ENCODE measurements at regions not wholly inside any gene's neighbourhood (a gene's known extent, or its start where the extent isn't known, plus 50 kb on each side); places are given as distances from the start of the nearest gene placed in this dataset.

- no peak for TF ChIP-seq CTCF (IDR thresholded peaks at IDR 0.05)
- DNase-seq (ENCODE audit: low spot score): no peak
- ATAC-seq (ENCODE audit: low FRiP score): no peak
These were observed 137.7 kb upstream of the LRFN2 start for GRCh38 chr6:40724886-40725285.

DNA sequence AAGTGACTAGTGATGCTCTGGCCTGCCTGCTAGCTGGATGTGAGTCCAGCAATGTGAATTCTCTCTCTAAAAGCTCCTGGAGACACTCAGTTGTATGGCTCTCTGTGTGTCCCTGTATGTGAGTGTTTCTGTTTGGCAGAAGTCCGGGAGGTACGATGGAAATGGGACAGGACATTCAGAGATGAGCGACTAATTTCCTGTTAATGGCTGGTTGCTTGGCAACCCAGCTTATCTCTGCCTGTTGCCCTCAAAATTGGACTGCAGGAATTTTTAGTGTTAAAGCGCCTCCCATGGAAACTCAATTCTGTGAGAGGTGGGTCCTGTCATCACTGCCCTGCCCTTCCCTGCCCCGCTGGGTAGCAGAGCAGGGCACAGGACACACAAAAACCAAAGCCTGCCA lies 136.8 kb upstream of the LRFN2 start:
- DNase-seq (ENCODE audit: low spot score): no peak
- no peak for ATAC-seq (ENCODE audit: low FRiP score)
- no peak for TF ChIP-seq CTCF (IDR thresholded peaks at IDR 0.05)

- ATAC-seq (ENCODE audit: low FRiP score) (no peak), DNase-seq (ENCODE audit: low spot score) (no peak)
- no peak for TF ChIP-seq CTCF (IDR thresholded peaks at IDR 0.05)
These were observed 135.5 kb upstream of the LRFN2 start for GRCh38 chr6:40722553-40723258.

DNA sequence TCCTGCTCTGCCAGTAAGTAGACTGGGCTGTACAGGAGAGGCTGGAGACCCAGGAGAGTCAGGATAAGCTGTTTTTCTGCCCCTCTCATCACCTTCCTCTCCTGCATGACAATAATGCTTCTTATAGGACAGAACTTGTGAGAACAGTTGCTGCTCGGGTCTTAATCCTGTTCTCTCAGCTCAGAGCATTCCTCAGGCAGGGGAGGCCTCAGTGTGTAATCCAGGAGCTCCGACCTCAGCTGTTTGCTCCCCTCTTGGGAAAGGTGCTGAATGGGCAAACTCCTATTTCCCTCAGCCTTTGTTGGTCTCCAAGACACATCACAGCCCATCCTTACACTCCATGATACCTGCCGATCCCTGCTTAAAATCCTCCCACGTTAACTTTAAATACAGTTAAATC lies 134.9 kb upstream of the LRFN2 start:
- DNase-seq (ENCODE audit: low spot score): no peak
- ATAC-seq (ENCODE audit: low FRiP score): no peak
- TF ChIP-seq CTCF (IDR thresholded peaks at IDR 0.05): no peak

GRCh38 chr6:40721271-40721952 lies 134.2 kb upstream of the LRFN2 start:
- no peak for TF ChIP-seq CTCF (IDR thresholded peaks at IDR 0.05)
- no peak for DNase-seq (ENCODE audit: low spot score)
- ATAC-seq (ENCODE audit: low FRiP score): no peak

GRCh38 chr6:40720375-40720748 lies 133.2 kb upstream of the LRFN2 start:
- no peak for TF ChIP-seq CTCF (IDR thresholded peaks at IDR 0.05)
- DNase-seq (ENCODE audit: low spot score) (no peak), ATAC-seq (ENCODE audit: low FRiP score) (no peak)

Measured in omental fat pad (tissue), 3 donors.